ENCODE measurements at regions not wholly inside any gene's neighbourhood (a gene's known extent, or its start where the extent isn't known, plus 50 kb on each side); places are given as distances from the start of the nearest gene placed in this dataset.

DNA sequence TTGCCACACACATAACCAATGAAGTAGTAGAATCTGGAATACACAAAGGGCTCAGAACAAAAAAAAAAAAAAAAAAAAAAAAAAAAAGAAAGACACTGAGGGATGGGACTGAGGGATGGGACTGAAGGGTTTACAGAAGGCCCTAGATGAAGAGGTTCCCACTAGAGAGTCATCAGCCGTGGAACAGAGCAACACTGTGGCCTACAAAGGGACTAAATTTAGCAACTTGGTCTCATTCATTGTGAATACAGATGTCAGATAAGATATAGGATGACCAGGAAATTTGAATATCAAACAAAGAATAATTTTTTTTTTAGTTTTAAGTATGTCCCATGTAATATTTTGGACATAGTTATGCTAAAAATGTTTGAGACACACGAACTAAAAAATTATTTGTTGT lies 62.1 kb downstream of the GLUL start:
- intact Hi-C loops (cut with micrococcal nuclease; ENCODE audit: unreplicated experiment) (no loop called here), in situ Hi-C loops (cut with HindIII; ENCODE audit: extremely low pct_ligation_motif_present, low pct_unique_long_range_greater_than_20kb) (no loop called here)
- Histone ChIP-seq H3K9me3 (ENCODE audit: low read length) (no peaks in the 10 kb centered on the region), H3K27me3 (ENCODE audit: control insufficient read depth in 1 of 2, insufficient read depth in 2 of 2, low read length in 2 of 2) (no peaks in the 10 kb centered on the region), H4K20me1 (ENCODE audit: insufficient read depth, low read length) (no peaks in the 10 kb centered on the region), H3K4me3 (replicated peaks in 1 of 3; ENCODE audit: insufficient read depth in 1 of 3, low read depth in 2 of 3, low read length in 3 of 3) (no peak overlapping the region), H2AFZ (ENCODE audit: low read length) (no peak overlapping the region), H3K4me2 (ENCODE audit: low read depth, low read length) (no peak overlapping the region), H3K36me3 (replicated peaks in 1 of 2; ENCODE audit: control insufficient read depth in 1 of 2, insufficient read depth in 2 of 2, low read length in 2 of 2) (no peaks in the 10 kb centered on the region), H3K9ac (ENCODE audit: insufficient read depth, low read depth, low read length) (no peak overlapping the region), H3K4me1 (ENCODE audit: insufficient read depth, low read length) (peaks cover 25% of the 10 kb centered on the region), H3K27ac (ENCODE audit: extremely low read length, insufficient read depth, low read length) (no peak overlapping the region), H3K79me2 (ENCODE audit: insufficient read depth, low read length) (no peaks in the 10 kb centered on the region)
- ChIA-PET POLR2A (interaction anchor here (0.8 kb wide), 1 partner anchor 73 kb away, joined by 3 read pairs; no protein-coding TSS in a partner anchor), CTCF (ENCODE audit: low intra/inter-chr PET ratio, low total read pairs) (no interaction called here)
- BruUV-seq (replicated peaks), result no TSS peak
- FAIRE-seq (no peak), DNase-seq (ENCODE audit: low spot score) (no peak), ATAC-seq (no peak)
- WGBS (ENCODE audit: low lambda C conversion rate), result 4% methylated on average over 2 of the region's 2 CpGs
- no peak for TF ChIP-seq SIX4 (CRISPR knock-in tag; IDR thresholded peaks at IDR 0.05)
- no peak for TF ChIP-seq CENPT (CRISPR knock-in tag; IDR thresholded peaks at IDR 0.05; ENCODE audit: low read depth)
- TF ChIP-seq, protein P1, sequence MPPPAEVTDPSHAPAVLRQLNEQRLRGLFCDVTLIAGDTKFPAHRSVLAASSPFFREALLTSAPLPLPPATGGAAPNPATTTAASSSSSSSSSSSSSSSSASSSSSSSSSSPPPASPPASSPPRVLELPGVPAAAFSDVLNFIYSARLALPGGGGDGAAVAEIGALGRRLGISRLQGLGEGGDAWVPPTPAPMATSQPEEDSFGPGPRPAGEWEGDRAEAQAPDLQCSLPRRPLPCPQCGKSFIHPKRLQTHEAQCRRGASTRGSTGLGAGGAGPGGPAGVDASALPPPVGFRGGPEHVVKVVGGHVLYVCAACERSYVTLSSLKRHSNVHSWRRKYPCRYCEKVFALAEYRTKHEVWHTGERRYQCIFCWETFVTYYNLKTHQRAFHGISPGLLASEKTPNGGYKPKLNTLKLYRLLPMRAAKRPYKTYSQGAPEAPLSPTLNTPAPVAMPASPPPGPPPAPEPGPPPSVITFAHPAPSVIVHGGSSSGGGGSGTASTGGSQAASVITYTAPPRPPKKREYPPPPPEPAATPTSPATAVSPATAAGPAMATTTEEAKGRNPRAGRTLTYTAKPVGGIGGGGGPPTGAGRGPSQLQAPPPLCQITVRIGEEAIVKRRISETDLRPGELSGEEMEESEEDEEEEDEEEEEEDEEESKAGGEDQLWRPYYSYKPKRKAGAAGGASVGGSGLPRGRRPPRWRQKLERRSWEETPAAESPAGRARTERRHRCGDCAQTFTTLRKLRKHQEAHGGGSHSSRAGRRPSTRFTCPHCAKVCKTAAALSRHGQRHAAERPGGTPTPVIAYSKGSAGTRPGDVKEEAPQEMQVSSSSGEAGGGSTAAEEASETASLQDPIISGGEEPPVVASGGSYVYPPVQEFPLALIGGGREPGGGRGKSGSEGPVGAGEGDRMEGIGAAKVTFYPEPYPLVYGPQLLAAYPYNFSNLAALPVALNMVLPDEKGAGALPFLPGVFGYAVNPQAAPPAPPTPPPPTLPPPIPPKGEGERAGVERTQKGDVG (CRISPR knock-in tag; IDR thresholded peaks at IDR 0.05; ENCODE audit: borderline replicate concordance), result no peak
- no peak for TF ChIP-seq ETV6 (CRISPR knock-in tag; conservative IDR thresholded peaks at IDR 0.05)
- no peak for TF ChIP-seq HOXA5 (CRISPR knock-in tag; IDR thresholded peaks at IDR 0.05)
- TF ChIP-seq SNAPC2 (CRISPR knock-in tag; IDR thresholded peaks at IDR 0.05), result no peak
- TF ChIP-seq, protein P2, sequence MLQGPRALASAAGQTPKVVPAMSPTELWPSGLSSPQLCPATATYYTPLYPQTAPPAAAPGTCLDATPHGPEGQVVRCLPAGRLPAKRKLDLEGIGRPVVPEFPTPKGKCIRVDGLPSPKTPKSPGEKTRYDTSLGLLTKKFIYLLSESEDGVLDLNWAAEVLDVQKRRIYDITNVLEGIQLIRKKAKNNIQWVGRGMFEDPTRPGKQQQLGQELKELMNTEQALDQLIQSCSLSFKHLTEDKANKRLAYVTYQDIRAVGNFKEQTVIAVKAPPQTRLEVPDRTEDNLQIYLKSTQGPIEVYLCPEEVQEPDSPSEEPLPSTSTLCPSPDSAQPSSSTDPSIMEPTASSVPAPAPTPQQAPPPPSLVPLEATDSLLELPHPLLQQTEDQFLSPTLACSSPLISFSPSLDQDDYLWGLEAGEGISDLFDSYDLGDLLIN (CRISPR knock-in tag; IDR thresholded peaks at IDR 0.05; ENCODE audit: borderline replicate concordance), result no peak
- TF ChIP-seq, protein P3, sequence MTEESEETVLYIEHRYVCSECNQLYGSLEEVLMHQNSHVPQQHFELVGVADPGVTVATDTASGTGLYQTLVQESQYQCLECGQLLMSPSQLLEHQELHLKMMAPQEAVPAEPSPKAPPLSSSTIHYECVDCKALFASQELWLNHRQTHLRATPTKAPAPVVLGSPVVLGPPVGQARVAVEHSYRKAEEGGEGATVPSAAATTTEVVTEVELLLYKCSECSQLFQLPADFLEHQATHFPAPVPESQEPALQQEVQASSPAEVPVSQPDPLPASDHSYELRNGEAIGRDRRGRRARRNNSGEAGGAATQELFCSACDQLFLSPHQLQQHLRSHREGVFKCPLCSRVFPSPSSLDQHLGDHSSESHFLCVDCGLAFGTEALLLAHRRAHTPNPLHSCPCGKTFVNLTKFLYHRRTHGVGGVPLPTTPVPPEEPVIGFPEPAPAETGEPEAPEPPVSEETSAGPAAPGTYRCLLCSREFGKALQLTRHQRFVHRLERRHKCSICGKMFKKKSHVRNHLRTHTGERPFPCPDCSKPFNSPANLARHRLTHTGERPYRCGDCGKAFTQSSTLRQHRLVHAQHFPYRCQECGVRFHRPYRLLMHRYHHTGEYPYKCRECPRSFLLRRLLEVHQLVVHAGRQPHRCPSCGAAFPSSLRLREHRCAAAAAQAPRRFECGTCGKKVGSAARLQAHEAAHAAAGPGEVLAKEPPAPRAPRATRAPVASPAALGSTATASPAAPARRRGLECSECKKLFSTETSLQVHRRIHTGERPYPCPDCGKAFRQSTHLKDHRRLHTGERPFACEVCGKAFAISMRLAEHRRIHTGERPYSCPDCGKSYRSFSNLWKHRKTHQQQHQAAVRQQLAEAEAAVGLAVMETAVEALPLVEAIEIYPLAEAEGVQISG (CRISPR knock-in tag; IDR thresholded peaks at IDR 0.05), result no peak
- TF ChIP-seq ZFP62 (CRISPR knock-in tag; IDR thresholded peaks at IDR 0.05), result no peak
- TF ChIP-seq ZNF562 (CRISPR knock-in tag; IDR thresholded peaks at IDR 0.05; ENCODE audit: borderline replicate concordance), result no peak
- no peak for TF ChIP-seq RBAK (CRISPR knock-in tag; IDR thresholded peaks at IDR 0.05)
